GM18868 (cell line): ENCODE measurements at regions not wholly inside any gene's neighbourhood (a gene's known extent, or its start where the extent isn't known, plus 50 kb on each side); places are given as distances from the start of the nearest gene placed in this dataset.
"Not testable (repeated sequence)": the region's sequence is repeated elsewhere in the genome, so short reads cannot be mapped to it uniquely, and the experiment has no call there.

Source experiments
- ATAC-seq: cut with Tn5 transposase; IDR thresholded peaks from one replicate; pipeline ENCODE4 v1.9.1; 2021; ENCODE audit warnings: mild to moderate bottlenecking, moderate library complexity; ENCODE audit not compliant: unreplicated experiment

DNA sequence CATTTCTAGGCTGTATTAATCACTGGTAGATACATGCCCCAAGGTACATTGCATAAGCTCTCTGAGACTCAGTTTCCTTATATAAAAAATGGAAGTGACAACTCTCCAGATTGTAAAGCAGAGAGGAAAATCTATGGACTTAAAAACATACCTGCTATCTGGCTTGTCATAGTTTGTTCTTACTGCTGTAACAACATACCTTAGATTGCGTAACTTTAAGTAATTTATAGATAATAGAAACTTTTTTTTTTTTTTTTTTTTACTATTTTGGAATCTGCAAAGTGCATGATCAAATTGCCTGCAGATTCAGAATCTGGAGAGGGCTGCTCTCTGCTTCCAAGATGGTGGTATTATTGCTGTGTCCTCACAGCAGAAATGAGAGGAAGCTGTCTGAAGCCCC is 827.7 kb upstream of the BRINP3 start:
- no peak for ATAC-seq

DNA sequence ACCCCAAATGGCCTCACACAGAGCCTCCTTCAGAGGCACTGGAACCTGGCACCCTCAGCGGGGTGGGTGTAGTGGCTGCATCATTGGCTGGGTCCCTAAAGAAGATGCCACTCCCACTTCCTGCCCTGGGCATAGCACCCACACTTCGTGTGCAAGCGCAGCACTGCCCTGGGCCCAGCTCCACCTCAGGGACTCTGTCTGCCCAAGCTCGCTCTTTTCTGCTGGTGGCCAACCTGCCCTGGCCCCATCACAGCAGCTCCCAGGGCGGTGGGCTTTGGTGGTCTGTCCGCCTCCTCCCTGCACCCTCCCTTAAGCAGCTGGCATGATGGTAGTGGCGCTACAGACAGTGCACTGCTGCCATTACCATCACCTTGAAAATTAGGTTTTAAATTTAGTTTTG is 829.3 kb upstream of the BRINP3 start:
- no peak for ATAC-seq

DNA sequence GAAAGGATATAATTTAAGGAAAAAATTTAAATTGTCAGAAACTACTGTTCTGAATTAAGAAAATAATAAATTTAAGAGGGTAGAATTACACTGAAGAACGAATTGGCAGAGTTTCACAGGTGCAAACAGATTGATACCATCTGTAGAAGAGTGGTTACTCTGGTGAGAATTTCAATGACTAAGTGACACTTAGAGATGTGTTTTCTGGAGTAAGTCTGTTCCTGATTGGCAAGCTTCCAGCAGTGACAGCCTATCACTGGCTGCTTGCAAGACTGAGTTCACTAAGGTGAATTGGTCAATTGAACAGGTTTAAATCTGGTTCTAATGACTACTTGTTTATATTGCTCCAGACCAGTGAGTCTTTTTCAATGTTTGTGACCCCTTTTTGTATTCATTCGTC is 838.2 kb upstream of the RGS18 start:
- no peak for ATAC-seq

DNA sequence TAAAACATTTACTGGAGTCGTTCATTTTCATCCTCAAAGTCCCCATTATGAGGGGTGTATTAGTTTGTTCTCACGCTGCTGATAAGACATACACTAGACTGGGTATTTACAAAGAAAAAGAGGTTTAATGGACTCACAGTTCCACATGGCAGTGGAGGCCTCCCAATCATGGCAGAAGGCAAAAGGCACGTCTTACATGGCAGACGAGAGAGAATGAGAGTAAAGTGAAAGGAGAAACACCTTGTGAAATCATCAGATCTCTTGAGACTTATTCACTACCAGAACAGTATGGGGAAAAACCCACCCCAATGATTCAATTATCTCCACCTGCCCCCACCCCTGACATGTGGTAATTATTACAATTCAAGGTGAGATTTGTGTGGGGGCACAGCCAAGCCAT is 830.4 kb upstream of the RGS18 start:
- ATAC-seq: no peak

DNA sequence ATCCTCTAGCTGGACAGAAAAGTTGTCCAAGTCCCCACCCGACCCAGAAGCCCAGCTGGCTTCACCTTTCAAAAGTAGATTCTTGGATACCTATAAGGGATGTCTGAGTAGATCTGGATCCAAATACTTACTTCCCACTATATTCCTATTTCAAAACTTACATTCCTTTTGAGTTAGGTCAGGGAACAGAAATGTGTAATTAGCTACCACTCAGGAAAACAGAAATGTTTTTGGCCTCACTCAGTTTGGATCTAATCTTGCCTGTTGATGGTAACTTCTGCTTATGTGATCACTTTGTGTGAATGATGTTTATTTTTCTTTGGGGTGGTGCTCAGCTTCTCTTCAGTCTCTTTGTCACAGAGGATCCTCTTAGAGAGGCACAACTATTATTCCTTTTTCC is 814.4 kb upstream of the RGS18 start:
- no peak for ATAC-seq

DNA sequence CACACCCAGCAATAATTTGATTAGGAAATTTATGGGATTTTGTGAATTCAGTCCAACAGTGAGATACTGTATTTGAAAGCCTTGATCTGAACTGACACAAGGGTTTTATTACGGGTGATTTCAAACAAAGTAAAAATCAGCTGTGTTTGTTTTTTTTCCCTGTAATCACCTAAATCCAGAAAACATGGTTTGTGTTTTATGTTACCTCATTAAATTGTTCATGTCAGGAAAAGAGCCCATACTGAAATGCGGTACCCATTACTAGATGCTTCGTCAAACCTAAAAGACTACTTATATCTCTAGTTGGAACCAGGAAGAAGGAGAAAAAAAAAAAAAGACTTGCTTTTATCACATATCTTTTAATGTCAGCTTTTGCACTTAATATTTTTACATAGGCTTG is 811.9 kb upstream of the RGS18 start:
- ATAC-seq: no peak

DNA sequence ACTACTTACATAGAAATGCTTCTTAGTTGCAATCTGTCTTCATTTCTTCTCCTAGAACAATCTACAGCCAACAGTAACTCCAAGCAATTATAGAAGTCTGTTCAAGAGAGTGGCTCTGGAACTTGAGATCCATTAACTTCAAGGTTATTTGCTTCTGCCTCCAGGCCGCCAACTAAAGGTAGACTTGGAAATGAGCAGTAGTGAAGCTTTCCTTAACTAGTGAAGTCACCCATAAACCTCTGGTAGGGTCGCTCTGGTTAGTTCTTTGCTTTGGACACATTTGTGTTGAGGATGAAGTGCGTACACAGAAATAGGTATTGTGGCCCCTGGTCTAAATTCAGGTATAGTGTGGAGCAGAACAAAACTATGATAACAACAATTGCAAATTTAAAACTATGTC is 809.9 kb upstream of the RGS18 start:
- no peak for ATAC-seq

DNA sequence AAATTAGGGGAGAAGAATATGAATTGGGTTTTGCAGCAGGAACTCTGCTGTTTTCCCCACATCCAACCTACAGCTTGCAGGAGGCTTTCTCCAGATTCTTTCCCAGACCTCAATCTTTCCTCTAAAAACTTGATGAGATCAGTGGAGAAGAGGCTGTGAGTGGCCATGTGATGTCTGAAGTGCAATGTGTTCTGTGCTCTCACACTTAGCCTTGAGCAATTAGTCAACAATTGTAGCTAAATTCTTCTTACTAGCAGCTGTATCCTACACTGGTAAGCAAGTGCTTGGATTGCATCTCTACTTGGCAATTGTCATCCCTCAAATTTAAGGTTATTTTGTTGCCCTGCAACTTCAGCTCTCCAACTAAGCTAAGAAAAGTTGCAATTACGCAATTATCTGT is 807.3 kb upstream of the RGS18 start:
- ATAC-seq: no peak

DNA sequence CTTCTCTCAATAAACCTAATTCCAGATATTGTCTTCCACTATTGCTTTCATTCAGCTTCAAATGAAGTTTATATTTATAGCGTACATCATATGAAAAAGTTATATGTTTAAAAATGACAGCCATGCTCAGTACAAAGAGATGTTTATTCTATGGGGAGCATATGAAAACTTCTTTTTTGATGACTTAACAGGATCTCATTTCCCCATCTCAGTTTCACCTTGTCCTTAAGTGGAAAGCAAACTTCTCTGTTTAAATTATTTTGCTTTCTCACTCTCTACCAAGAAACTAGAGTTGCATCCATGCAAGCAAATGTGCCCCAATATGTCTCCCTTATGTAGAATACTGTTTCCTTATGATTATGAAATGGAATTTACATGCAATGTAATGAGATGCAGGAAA is 799.5 kb upstream of the RGS18 start:
- no peak for ATAC-seq

DNA sequence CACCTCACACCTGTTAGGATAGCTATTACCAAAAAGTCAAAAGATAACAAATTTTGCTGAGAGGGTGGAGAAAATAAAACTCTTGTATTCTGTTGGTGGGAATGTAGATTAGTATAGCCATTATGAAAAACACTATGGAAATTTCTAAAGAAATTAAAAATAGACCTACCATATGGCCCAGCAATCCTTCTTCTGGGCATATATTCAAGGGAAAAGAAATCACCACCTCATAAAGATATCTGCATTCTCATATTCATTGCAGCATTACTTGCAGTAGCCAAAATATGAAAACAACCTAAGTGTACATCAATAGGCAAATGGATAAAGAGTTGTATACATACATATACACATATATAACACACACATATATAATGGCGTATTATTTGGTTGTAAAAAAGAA is 791.6 kb upstream of the RGS18 start:
- no peak for ATAC-seq

DNA sequence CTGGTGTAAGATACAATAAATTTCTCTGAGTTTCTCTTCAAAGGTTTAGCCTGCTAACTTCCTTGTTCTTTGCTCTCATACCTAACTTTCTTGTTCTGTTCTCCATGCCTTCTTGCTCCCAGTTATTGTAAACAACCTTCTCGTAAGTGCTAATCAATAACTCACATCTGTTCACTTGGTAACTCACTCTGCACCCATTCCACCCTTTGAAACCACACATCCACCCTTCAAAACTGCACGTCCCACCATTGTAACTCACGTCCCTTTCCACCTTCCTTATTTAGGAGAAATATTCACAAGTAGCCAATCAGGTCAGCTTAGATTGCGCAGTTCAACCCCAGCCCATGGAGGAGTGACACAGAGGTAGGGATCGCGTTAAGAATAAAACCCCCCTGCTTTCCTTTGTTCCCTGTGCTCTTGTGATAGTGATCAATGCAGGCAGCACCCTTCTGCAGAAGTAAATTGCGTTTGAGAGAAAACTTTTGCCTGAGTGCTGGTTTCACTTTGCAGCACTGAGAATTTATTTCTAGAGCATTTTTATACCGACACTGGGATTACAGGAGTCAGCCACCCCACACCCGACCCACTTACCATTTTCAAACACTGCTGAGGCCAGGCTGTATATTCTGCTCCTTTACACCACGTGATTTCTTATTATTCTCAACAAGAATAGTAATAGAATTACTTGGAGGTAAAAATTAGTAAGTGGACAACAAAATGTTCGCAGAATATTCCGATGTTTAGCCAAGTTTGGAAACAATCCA is 789.2 kb upstream of the RGS18 start:
- ATAC-seq: no peak

DNA sequence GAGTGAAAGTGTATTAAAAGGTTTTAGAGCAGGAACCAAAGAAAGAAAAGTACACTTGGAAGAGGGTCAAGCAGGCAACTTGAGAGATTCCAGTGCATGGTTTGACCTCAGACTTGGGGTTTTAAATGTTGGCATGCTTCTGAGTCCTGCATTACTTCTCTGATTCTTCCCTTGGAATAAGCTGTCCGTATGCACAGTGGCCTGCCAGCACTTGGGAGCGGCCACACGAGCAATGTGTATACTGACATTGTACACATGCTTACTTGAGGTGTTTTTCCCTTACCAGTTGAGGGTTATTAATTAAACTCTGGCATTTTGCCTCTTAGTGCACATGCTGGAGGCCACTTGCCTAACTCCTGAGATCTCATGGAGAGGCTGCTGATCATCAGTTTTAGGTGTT is 786.6 kb upstream of the RGS18 start:
- no peak for ATAC-seq

DNA sequence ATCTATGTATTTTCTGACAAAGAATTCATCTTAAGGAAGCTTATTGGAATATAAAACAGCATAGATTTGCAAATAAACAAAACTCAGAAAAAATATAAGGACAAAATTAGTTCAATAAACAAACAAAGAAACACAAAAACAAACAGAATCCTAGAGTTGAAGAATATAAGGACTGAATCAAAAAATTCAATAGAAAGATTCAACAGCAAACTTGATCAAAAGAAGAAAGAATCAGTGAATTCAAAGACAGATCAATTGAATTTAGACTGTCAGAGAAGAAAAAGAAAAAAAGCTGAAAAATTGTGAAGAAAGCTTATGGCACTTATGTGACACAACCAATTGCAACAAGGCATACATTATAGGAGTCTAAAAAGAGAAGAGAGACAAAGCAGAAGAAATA is 770.0 kb upstream of the RGS18 start:
- no peak for ATAC-seq

DNA sequence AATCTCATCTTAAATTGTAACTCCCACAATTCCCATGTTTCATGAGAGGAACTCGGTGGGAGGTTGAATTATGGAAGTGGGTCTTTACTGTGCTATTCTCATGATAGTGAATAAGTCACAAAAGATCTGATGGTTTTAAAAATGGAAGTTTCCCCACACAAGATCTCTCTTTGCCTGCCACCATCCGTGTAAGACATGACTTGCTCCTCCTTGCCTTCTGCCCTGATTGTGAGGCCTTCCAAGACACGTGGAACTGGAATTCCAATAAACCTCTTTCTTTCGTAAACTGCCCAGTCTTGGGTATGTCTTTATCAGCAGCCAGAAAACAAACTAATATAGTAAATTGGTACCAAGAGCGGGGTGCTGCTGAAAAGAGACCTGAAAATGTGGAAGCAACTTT is 761.6 kb upstream of the RGS18 start:
- ATAC-seq: no peak

DNA sequence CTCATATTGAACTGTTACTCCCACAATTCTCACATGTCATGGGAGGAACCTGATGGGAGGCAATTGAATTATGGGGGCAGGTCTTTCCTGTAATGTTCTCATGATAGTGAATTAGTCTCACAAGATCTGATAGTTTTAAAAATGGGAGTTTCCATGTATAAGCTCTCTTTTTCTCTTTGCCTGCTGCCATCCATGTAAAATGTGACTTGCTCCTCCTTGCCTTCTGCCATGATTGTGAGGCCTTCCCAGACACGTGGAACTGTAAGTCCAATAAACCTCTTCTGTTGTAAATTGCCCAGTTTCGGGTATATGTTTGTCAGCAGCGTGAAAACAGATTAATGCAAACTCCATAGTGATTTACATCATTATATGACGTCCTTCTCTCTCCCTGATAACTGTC is 759.7 kb upstream of the RGS18 start:
- no peak for ATAC-seq

DNA sequence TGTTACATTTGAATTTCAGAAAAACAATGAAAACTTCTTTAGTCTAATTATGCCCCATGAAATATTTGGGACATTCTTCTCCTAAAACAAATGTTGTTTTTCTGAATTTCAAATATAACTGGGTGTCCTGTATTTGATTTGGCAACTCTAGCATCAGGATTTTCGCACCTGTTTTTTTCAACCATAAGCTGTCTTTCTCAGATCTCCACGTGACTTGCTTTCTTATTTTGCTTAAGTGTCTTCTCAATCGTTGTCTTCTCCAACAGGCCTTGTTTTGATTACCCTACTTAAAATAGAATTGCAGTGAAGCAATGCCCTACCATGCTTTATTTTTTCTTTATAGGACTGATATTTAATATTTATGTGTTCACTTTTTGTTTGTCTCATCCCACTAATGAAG is 752.8 kb upstream of the RGS18 start:
- ATAC-seq: no peak

DNA sequence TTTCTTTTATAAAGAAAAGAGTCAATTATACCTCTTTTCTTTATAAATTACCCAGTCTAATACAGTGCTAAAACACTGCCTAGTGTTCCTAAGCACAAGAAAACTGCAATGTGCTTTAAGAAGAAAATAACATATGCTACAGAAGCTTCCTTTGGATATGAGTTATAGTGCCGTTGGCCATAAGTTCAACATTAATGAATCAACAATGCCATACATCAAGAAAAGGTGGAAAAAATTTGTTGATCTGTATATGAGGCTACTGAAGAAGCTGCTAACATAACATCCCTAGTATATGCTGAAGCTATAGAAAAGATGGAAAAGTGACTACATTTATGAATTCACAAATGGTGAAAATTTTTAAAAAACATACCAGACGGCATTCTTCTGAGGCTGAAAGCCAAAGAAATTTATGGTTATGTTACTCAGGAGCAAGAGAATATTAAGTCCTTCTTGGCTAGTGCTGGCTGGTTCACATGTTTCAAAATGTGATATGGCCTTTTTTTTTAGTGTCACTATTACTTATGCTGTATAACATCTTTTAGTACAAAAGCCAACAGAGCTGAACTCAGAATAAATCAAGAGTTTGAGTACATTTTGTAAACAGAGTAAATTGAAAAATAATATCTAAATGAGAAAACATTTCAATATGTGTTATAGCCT is 743.2 kb upstream of the RGS18 start:
- ATAC-seq: no peak

DNA sequence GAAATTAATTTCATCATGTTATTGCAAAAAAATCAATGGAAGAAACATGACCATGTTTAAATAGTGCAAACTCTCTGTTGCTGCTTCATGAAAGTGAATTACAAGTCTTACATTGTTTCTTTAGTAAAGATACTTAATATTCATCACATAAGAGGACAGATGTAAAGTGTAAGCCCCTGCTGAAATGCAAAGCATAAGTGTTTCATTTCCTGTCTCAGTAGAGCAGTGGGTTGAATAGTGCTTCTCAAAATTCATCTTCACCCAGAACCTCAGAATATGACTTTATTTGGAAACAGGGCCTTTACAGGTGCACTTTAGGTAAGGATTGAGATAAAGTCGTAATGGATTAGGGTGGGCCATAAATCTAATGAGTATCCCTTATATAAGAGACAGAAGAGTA is 738.4 kb upstream of the RGS18 start:
- no peak for ATAC-seq

DNA sequence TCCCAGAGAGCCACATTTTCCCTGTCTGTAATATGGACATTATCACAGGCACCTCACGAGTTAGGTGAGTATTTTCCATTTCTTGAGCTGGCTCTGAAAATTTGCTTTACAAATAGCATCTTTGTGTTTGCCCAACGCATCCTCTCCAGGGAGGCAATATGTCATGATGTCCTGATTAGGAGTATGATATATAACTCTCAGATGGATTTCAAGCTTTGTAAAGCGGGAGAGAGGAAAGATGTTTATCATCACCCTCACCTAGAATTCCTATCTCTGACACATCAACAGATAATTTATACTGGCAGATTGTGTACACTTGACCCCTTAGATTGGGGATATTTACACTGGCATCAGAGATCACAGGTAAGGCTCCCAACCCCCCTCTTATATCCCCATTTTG is 730.7 kb upstream of the RGS18 start:
- no peak for ATAC-seq

DNA sequence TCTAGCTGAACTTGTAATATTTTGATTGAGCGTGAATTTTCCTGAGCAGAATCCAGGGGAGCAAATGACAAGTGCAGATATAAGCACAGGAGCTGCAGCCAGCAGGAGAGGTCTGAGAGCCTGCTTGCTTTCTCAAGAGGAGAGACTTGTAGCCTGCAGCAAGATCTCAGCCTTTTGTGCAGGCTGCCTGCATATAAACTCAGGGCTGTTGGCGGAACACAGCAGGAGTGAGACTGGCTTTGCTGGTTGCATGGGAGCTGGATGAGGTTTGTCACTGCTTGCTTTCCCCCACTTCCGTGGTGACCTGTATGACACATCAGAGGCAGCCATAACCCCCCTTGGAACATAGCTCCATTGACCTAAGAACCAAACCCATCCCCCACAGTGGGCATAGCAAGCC is 725.4 kb upstream of the RGS18 start:
- no peak for ATAC-seq

DNA sequence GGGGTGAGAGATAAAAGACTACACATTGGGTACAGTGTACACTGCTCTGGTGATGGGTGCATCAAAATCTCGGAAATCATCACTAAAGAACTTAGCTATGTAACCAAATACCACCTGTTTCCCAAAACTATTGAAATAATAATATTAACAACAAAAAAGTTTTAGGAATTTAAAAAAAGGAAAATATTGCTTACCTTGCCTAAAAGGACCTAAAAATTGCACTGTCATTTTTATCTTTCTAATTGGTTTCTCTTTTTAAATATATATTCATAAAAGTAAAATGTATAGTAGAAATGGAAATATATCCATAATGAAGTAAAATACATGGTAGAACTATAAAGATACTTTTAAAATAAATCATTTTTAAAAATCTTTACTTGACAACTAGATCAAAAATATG is 719.3 kb upstream of the RGS18 start:
- ATAC-seq: no peak

DNA sequence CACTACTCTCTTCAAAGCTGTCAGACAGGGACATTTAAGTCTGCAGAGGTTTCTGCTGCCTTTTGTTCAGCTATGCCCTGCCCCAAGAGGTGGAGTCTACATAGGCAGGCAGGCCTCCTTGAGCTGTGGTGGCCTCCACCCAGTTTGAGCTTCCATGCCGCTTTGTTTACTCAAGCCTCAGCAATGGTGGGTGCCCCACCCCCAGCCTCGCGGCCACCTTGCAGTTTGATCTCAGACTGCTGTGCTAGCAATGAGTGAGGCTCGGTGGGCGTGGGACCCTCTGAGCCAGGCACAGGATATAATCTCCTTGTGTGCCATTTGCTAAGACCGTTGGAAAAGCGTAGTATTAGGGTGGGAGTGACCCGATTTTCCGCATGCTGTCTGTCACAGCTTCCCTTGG is 710.0 kb upstream of the RGS18 start:
- ATAC-seq: not testable (repeated sequence)

DNA sequence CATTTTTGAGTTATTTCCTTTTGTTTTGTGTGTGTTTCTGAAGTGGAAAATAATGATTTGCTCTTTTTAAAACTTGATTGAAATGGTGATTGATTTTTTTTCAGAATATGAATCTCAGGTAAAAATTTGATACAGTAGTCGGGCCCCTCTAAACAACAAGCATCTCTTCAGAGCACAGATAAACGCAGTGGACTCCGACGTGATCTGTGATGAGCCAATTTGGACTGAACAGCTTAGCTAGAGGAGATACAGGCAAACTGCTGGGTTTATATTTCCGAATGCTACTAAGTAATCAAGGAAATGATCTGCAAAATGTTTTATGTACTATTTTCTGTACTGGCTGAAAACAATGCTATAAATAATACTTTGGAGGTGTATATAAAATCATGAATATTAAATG is 705.7 kb upstream of the RGS18 start:
- no peak for ATAC-seq
